OCI-LY7 (cell line): ENCODE measurements at regions not wholly inside any gene's neighbourhood (a gene's known extent, or its start where the extent isn't known, plus 50 kb on each side); places are given as distances from the start of the nearest gene placed in this dataset.

Experiments used
- BruUV-seq: library from RNA; stranded (reverse); fragments of 400-500 nt; replicated peaks from 2 replicates; lab custom pipeline; 2021; lab: Mats Ljungman, UMichigan
- CTCF ChIA-PET: fragments of 300-600 bp; sonication (Branson Sonifier 250); formaldehyde crosslinking; loops from one replicate; lab custom pipeline; 2022; ENCODE audit warnings: antibody characterized with exemption; ENCODE audit not compliant: unreplicated experiment; lab: Charles Lee
- POLR2A ChIA-PET: fragments of 300-600 bp; sonication (Branson Sonifier 250); formaldehyde crosslinking; loops from one replicate; lab custom pipeline; 2022; ENCODE audit warnings: antibody characterized with exemption; lab: Charles Lee
- DNase-seq: peaks from one replicate; pipeline ENCODE4 v3.0.0-alpha.2; 2015; ENCODE audit warnings: low spot score
- H2AFZ ChIP-seq: fragments of 200-600 bp; sonication (generic), shearing (Covaris generic); 2 replicates; pipeline ENCODE4 v1.6.1; 2014; ENCODE audit warnings: mild to moderate bottlenecking, antibody characterized with exemption, low read length, moderate library complexity
- H3K27ac ChIP-seq: fragments of 200-600 bp; sonication (generic); 2 replicates; pipeline ENCODE4 v1.5.1; 2014; ENCODE audit warnings: mixed run types, low read depth, mild to moderate bottlenecking, moderate library complexity, low read length, inconsistent platforms; ENCODE audit not compliant: poor library complexity, severe bottlenecking
- H3K36me3 ChIP-seq: fragments of 200-600 bp; sonication (generic); 2 replicates; pipeline ENCODE4 v1.6.1; 2014; ENCODE audit warnings: mild to moderate bottlenecking, antibody characterized with exemption, low read length, moderate library complexity, mixed read lengths; ENCODE audit not compliant: insufficient read depth
- H3K4me1 ChIP-seq: fragments of 200-600 bp; sonication (generic); 2 replicates; pipeline ENCODE4 v1.5.1; 2014; ENCODE audit warnings: mild to moderate bottlenecking, low read length; ENCODE audit not compliant: insufficient read depth, poor library complexity, severe bottlenecking
- H3K4me2 ChIP-seq: fragments of 200-600 bp; sonication (generic); 2 replicates; pipeline ENCODE4 v1.6.1; 2014; ENCODE audit warnings: mild to moderate bottlenecking, low read length
- H3K4me3 ChIP-seq: fragments of 200-600 bp; sonication (generic); 2 replicates; pipeline ENCODE4 v1.5.1; 2014; ENCODE audit warnings: mild to moderate bottlenecking, low read depth, low read length; ENCODE audit not compliant: poor library complexity, severe bottlenecking
- H3K79me2 ChIP-seq: fragments of 200-600 bp; sonication (generic); 2 replicates; pipeline ENCODE4 v1.6.1; 2016; ENCODE audit warnings: low read depth, mild to moderate bottlenecking, low read length, moderate library complexity, mixed read lengths; ENCODE audit not compliant: insufficient read depth
- H3K9me2 ChIP-seq: fragments of 200-600 bp; sonication (generic); 2 replicates; pipeline ENCODE4 v1.6.1; 2016; ENCODE audit warnings: mild to moderate bottlenecking, low read length, mixed read lengths; ENCODE audit not compliant: insufficient read depth
- H3K9me3 ChIP-seq: fragments of 200-600 bp; sonication (generic); 2 replicates; pipeline ENCODE4 v1.6.1; 2014; ENCODE audit warnings: mild to moderate bottlenecking, mixed run types, low read length, mixed read lengths
- H4K20me1 ChIP-seq: fragments of 200-600 bp; sonication (generic); 2 replicates; pipeline ENCODE4 v1.6.1; 2014; ENCODE audit warnings: mild to moderate bottlenecking, antibody characterized with exemption, low read length, moderate library complexity, mixed read lengths; ENCODE audit not compliant: insufficient read depth
- EZH2phosphoT487 ChIP-seq: fragments of 200-600 bp; sonication (generic); IDR thresholded peaks from 2 replicates; pipeline ENCODE4 v1.6.1; 2018; ENCODE audit warnings: low read depth, borderline replicate concordance, mild to moderate bottlenecking, mixed run types, antibody characterized with exemption, low read length, moderate library complexity, mixed read lengths
- intact Hi-C: fragments of 100-400 bp; cut with micrococcal nuclease; formaldehyde crosslinking; loops from one replicate; pipeline ENCODE4 v1.10.0; 2022; ENCODE audit not compliant: unreplicated experiment
- TF ChIP-seq, protein P1 (sequence below): fragments of 200-600 bp; sonication (generic); conservative IDR thresholded peaks from 2 replicates; pipeline ENCODE4 v1.5.1; 2014; ENCODE audit warnings: mild to moderate bottlenecking, antibody characterized with exemption, low read length, moderate library complexity, mixed read lengths

DNA sequence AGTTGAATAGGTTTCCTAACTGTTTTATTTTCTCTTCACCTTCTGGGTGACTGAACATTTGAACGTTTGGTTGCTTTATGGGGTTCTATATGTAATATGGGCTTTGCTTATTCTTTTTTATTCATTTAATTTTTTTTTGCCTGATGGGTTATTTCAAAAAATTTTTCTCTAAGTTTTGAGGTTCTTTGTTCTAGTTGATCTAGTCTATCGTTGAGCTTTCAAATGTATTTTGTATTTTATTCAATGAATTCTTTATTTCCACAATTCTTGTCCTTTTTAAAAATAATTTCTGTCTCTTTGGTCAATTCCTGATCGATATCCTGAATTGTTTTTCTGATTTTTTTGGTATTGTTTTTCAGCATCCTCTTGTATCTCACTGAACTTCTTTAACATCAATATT, 239.5 kb upstream of the PCDH9 start:
- Histone ChIP-seq H3K36me3 (no peaks in the 10 kb centered on the region), H3K4me3 (no peak overlapping the region), H2AFZ (no peak overlapping the region), H3K79me2 (no peaks in the 10 kb centered on the region), H3K27ac (no peak overlapping the region), H3K9me2 (no peaks in the 10 kb centered on the region), H3K4me1 (no peaks in the 10 kb centered on the region), H3K9me3 (no peaks in the 10 kb centered on the region), H3K4me2 (no peak overlapping the region), H4K20me1 (no peaks in the 10 kb centered on the region)
- POLR2A ChIA-PET = no interaction called here
- TF ChIP-seq EZH2phosphoT487 = no peak
- TF ChIP-seq, protein P1, sequence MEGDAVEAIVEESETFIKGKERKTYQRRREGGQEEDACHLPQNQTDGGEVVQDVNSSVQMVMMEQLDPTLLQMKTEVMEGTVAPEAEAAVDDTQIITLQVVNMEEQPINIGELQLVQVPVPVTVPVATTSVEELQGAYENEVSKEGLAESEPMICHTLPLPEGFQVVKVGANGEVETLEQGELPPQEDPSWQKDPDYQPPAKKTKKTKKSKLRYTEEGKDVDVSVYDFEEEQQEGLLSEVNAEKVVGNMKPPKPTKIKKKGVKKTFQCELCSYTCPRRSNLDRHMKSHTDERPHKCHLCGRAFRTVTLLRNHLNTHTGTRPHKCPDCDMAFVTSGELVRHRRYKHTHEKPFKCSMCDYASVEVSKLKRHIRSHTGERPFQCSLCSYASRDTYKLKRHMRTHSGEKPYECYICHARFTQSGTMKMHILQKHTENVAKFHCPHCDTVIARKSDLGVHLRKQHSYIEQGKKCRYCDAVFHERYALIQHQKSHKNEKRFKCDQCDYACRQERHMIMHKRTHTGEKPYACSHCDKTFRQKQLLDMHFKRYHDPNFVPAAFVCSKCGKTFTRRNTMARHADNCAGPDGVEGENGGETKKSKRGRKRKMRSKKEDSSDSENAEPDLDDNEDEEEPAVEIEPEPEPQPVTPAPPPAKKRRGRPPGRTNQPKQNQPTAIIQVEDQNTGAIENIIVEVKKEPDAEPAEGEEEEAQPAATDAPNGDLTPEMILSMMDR = no peak
- CTCF ChIA-PET = no interaction called here
- intact Hi-C loops = no loop called here
- no TSS peak for BruUV-seq
- DNase-seq = no peak

DNA sequence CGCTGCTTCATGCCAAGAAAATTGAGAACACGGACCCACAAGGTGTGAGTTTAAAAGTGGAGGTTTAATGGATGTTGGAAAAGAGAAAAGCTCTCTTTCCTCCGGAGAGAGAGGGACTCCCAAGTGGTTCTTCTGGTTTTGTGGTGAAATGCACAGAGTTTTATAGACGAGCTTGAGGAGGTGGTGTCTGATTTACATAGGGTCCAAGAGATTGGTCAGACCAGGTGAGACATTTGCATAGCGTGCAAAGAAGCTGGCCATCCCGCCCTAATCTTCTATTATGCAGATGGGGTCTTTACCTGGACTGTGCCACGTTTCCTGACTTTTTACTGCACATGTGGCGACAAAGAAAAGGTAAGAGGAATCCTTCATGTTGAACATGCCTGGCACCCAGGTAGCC, 236.4 kb upstream of the PCDH9 start:
- H3K9me3 ChIP-seq = no peaks in the 10 kb centered on the region
- no peak for TF ChIP-seq EZH2phosphoT487
- TF ChIP-seq, protein P1 = no peak
- no peak overlapping the region for H2AFZ ChIP-seq
- CTCF ChIA-PET = no interaction called here
- no peak overlapping the region for H3K27ac ChIP-seq
- no peaks in the 10 kb centered on the region for H3K79me2 ChIP-seq
- no peak overlapping the region for H3K4me2 ChIP-seq
- no peaks in the 10 kb centered on the region for H3K36me3 ChIP-seq
- H4K20me1 ChIP-seq = no peaks in the 10 kb centered on the region
- BruUV-seq = no TSS peak
- H3K4me1 ChIP-seq = no peaks in the 10 kb centered on the region
- intact Hi-C loops = no loop called here
- H3K4me3 ChIP-seq = no peak overlapping the region
- DNase-seq = no peak
- POLR2A ChIA-PET = interaction anchor here (1.2 kb wide), 1 partner anchor 154 kb away, joined by 4 read pairs; no protein-coding TSS in a partner anchor
- H3K9me2 ChIP-seq = no peaks in the 10 kb centered on the region

DNA sequence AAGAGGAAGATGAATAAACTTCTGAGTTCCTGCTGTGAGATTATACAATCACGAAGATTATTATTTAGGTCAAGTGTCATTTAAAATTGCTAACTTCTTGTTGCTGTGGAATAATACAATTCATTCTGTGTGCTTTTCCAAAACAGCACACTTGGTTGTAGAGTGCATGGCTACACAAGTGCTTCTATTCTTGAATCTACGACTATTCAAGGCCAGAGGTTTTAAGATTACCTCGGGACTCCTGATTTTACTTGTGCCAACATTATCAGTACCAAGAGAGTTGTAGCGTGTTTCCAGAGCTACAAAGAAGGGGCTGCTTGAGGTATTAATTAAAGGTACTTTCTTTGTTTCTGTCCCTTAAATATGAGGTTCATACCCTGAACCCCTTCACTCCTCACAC, 234.0 kb upstream of the PCDH9 start:
- H3K4me1 ChIP-seq = no peaks in the 10 kb centered on the region
- H3K36me3 ChIP-seq = no peaks in the 10 kb centered on the region
- BruUV-seq = no TSS peak
- H2AFZ ChIP-seq = no peak overlapping the region
- no peak overlapping the region for H3K4me3 ChIP-seq
- no peak overlapping the region for H3K27ac ChIP-seq
- no peaks in the 10 kb centered on the region for H3K9me3 ChIP-seq
- TF ChIP-seq, protein P1 = no peak
- no peak for TF ChIP-seq EZH2phosphoT487
- no peak for DNase-seq
- no peak overlapping the region for H3K4me2 ChIP-seq
- no peaks in the 10 kb centered on the region for H4K20me1 ChIP-seq
- ChIA-PET CTCF (no interaction called here), POLR2A (no interaction called here)
- H3K79me2 ChIP-seq = no peaks in the 10 kb centered on the region
- no peaks in the 10 kb centered on the region for H3K9me2 ChIP-seq
- intact Hi-C loops = no loop called here
